ENCODE measurements at regions not wholly inside any gene's neighbourhood (a gene's known extent, or its start where the extent isn't known, plus 50 kb on each side); places are given as distances from the start of the nearest gene placed in this dataset.

GRCh38 chr18:61949946-61950345 is 57.1 kb upstream of the RNF152 start:
- Histone ChIP-seq H3K4me3 (no peak overlapping the region), H3K27ac (no peak overlapping the region), H3K9me3 (no peaks in the 10 kb centered on the region), H3K36me3 (no peaks in the 10 kb centered on the region), H3K27me3 (no peaks in the 10 kb centered on the region), H3K4me1 (no peaks in the 10 kb centered on the region)
- intact Hi-C loops (cut with DNase I; ENCODE audit: low total_unique reads) (no loop called here), in situ Hi-C loops (cut with MboI; ENCODE audit: low pct_ligation_motif_present in 1 of 4, low pct_unique_long_range_greater_than_20kb in 1 of 4, low sequenced_read_pairs in 3 of 4) (no loop called here)
- TF ChIP-seq EP300 (IDR thresholded peaks at IDR 0.05; ENCODE audit: low read depth) (no peak), CTCF (IDR thresholded peaks at IDR 0.05) (no peak), POLR2AphosphoS5 (IDR thresholded peaks at IDR 0.05) (no peak), POLR2A (IDR thresholded peaks at IDR 0.05) (no peak)
- WGBS, 2 donors (ENCODE audit: low coverage in 1 of 2): 82 to 84% methylated on average over 8 to 10 of the region's 10 CpGs
- no peak for DNase-seq

- H3K4me1 ChIP-seq: no peaks in the 10 kb centered on the region
- H3K4me3 ChIP-seq: no peak overlapping the region
- H3K36me3 ChIP-seq: no peaks in the 10 kb centered on the region
- TF ChIP-seq EP300 (IDR thresholded peaks at IDR 0.05; ENCODE audit: low read depth) (no peak), POLR2A (IDR thresholded peaks at IDR 0.05) (no peak), POLR2AphosphoS5 (IDR thresholded peaks at IDR 0.05) (no peak), CTCF (IDR thresholded peaks at IDR 0.05) (no peak)
- intact Hi-C loops (cut with DNase I; ENCODE audit: low total_unique reads): no loop called here
- H3K27ac ChIP-seq: no peak overlapping the region
- H3K9me3 ChIP-seq: no peaks in the 10 kb centered on the region
- WGBS, 2 donors (ENCODE audit: low coverage in 1 of 2): 84 to 89% methylated on average over 5 to 6 of the region's 6 CpGs
- no peaks in the 10 kb centered on the region for H3K27me3 ChIP-seq
- in situ Hi-C loops (cut with MboI; ENCODE audit: low pct_ligation_motif_present in 1 of 4, low pct_unique_long_range_greater_than_20kb in 1 of 4, low sequenced_read_pairs in 3 of 4): no loop called here
- no peak for DNase-seq
Measured at GRCh38 chr18:61948846-61949438, 56.1 kb upstream of the RNF152 start.

- 80 to 88% methylated on average over 3 to 4 of the region's 4 CpGs for WGBS, 2 donors (ENCODE audit: low coverage in 1 of 2)
Measured at GRCh38 chr18:61948281-61948741, 55.5 kb upstream of the RNF152 start.

GRCh38 chr18:61946449-61946848 is 53.6 kb upstream of the RNF152 start:
- Histone ChIP-seq H3K4me3 (no peak overlapping the region), H3K9me3 (no peaks in the 10 kb centered on the region), H3K27me3 (no peaks in the 10 kb centered on the region), H3K27ac (no peak overlapping the region), H3K36me3 (no peaks in the 10 kb centered on the region), H3K4me1 (peaks cover 0 to 4% (median 0%) of the 10 kb centered on the region in 4 donors)
- intact Hi-C loops (cut with DNase I; ENCODE audit: low total_unique reads) (no loop called here), in situ Hi-C loops (cut with MboI; ENCODE audit: low pct_ligation_motif_present in 1 of 4, low pct_unique_long_range_greater_than_20kb in 1 of 4, low sequenced_read_pairs in 3 of 4) (no loop called here)
- no peak for DNase-seq
- WGBS, 2 donors (ENCODE audit: low coverage in 1 of 2): 53 to 72% methylated on average over 2 to 3 of the region's 3 CpGs
- TF ChIP-seq POLR2AphosphoS5 (IDR thresholded peaks at IDR 0.05): no peak
- TF ChIP-seq POLR2A (IDR thresholded peaks at IDR 0.05): no peak
- TF ChIP-seq CTCF (IDR thresholded peaks at IDR 0.05): no peak

More at GRCh38 chr18:61948281-61948741, 55.5 kb upstream of the RNF152 start:
- Histone ChIP-seq H3K4me1 (no peaks in the 10 kb centered on the region), H3K36me3 (no peaks in the 10 kb centered on the region), H3K9me3 (no peaks in the 10 kb centered on the region), H3K4me3 (no peak overlapping the region), H3K27ac (no peak overlapping the region), H3K27me3 (no peaks in the 10 kb centered on the region)
- intact Hi-C loops (cut with DNase I; ENCODE audit: low total_unique reads): no loop called here
- no peak for TF ChIP-seq CTCF (IDR thresholded peaks at IDR 0.05)
- TF ChIP-seq EP300 (IDR thresholded peaks at IDR 0.05; ENCODE audit: low read depth): no peak
- no peak for TF ChIP-seq POLR2AphosphoS5 (IDR thresholded peaks at IDR 0.05)
- no peak for DNase-seq
- in situ Hi-C loops (cut with MboI; ENCODE audit: low pct_ligation_motif_present in 1 of 4, low pct_unique_long_range_greater_than_20kb in 1 of 4, low sequenced_read_pairs in 3 of 4): no loop called here
